ENCODE measurements at regions not wholly inside any gene's neighbourhood (a gene's known extent, or its start where the extent isn't known, plus 50 kb on each side); places are given as distances from the start of the nearest gene placed in this dataset.
"Not testable (repeated sequence)": the region's sequence is repeated elsewhere in the genome, so short reads cannot be mapped to it uniquely, and the experiment has no call there.

- DNase-seq, result no peak
These were observed 63.3 kb downstream of the POU4F1 start for GRCh38 chr13:78540058-78540457.

DNA sequence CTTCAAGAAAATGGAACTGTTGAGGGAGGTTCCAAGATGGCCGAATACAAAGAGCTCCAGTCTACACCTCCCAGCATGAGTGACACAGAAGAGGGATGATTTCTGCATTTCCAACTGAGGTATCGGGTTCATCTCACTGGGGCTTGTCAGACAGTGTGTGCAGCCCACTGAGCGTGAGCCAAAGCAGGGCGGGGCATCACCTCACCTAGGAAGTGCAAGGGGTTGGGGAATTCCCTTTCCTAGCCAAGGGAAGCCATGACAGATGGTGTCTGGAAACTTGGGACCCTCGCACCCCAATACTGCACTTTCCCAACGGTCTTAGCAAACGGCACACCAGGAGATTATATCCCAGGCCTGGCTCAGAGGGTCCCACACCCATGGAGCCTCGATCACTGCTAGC lies 77.3 kb downstream of the POU4F1 start:
- DNase-seq, result not testable (repeated sequence)

DNA sequence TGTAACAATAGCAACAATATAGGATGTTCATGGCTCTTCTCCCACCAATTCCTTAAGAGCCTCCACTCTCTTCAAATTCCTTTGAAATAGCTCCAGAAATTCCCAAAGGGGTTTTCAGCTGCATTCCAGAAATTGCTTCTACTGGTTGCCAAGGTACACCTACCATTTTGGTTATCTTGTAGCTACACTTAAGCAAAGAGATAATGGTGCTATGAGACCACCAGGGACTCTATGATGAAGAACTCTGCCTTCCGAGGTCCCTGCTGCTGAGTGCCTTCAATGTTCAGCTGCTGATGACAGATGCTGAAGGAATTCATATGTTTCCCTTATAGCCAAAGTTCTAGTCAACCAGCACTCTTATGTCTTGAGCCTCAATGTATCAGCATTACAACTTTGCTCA lies 78.4 kb downstream of the POU4F1 start:
- no peak for DNase-seq

DNA sequence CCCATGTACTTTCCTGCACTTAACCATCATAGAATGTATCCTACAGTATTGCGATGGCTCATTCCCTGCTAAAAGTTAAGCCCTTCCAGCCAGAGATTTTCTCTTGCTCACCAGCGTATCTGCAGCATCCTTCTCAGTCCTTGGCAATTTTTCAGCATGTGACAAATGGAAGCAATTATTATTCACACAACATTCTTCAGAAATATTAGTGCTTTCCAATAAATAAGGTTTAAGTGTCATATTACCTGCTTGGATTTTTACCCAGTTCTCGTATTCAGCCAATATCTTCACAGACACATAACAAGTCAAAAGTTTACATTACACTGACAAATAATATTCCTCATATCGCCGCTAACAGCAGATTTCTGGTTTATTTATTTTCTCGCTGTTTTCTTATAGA lies 82.3 kb downstream of the POU4F1 start:
- no peak for DNase-seq

DNA sequence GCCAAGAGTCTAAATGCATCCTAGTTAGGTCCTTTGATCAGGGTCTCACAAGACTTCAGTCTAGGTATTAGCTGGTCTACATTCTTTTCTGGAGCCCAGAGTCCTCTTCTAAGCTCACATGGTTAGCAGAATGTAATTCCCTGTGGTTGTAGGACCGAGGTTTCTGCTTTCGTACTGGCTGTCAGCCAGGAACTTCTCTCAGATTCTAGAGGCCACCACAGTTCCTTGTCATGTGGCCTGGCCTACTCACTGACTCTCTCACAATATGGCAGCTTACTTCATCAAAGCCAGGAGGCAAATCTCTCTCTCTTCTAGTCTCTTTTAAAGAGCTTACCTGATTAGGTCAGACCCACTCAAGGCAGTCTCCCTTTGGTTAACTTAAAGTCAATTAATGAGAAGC lies 82.9 kb downstream of the POU4F1 start:
- DNase-seq, result no peak

GRCh38 chr13:78518482-78518881 lies 84.9 kb downstream of the POU4F1 start:
- DNase-seq, result not testable (repeated sequence)

- DNase-seq, result no peak
These were observed 103.5 kb downstream of the POU4F1 start for GRCh38 chr13:78499802-78500201.

DNA sequence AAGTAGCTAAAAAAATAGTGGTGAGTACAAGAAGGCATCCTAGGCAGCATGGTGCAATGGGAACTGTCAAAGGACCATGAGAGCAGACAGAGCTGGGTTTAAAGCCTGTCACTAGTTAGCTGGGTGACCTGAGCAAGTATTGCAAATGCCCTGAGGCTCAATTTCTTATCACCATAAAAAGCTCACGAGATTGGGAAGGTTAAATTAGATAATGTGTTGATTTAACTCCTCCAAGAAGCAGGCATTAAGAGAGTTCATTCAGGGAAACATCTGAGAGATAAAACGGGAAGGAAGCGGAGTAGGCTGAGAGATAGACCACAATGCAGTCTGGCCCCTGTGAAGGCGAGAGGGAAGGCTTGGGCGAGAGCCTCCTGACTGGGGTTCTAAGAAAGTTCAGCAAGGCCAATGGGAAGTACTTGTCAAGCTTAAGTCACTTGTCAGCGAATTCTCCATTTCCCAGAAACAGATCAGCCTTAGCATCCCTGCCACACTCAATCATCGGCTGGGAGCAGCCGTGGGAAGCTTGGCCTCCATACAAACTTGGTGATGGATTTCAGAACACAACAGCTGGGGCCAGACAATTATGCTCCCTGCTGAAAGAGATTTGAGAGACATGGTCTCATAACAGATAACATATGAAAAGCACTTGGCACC lies 105.5 kb downstream of the POU4F1 start:
- DNase-seq, result no peak

GRCh38 chr13:78491978-78492377 lies 111.4 kb downstream of the POU4F1 start:
- no peak for DNase-seq

DNA sequence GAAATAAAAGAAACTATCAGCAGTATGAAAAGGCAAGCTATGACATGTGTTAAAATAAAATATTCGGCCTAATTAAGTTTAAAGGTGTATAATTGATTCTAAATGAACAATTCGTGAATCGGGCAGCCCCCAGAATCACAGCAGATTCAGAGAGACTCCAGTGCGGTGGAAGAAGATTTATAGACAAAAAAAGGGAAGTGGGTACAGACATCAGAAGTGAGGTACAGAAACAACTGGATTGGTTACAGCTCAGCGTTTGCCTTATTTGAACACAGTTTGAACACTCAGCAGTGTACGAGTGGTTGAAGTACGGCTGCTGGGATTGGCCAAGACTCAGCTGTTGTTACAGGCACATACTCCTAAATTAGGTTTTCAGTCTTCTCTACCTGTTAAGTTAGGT lies 113.1 kb downstream of the POU4F1 start:
- DNase-seq, result not testable (repeated sequence)

DNA sequence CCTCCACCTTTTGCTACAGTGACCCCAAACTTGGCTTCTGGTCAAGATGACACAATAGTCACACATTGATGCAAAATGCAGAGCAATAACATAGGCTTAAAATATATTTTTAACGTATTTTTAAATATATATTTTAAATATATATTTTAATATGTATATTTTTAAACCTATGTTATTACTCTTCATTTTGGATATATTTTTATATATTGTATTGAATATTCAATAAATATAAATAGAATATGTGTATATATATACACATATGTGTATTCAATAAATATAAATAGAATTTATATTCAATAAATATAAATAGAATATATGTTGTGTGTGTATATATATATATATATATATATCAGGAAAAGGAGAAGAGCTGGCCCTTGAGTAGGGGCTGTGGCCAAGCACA lies 115.6 kb downstream of the POU4F1 start:
- no peak for DNase-seq

DNA sequence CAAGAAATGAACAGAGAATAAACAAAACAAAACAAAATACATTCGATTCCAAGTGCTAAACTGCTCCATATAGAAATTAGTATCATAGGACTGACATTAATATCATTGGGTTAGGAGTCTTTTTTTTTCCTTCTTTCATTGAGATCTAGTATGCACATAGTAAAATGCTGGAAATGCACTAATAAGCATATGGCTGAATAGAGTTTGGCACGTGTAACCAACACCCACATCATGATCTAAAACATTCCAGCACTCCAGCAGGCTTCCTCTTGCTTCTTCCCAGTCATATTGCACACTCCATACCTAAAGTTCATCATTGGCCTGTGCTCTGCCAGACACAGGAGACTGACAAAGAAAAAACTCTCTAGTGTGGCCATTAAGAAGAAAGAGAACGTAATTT lies 117.5 kb downstream of the POU4F1 start:
- no peak for DNase-seq

- no peak for DNase-seq
These were observed 125.2 kb downstream of the POU4F1 start for GRCh38 chr13:78478183-78478582.

DNA sequence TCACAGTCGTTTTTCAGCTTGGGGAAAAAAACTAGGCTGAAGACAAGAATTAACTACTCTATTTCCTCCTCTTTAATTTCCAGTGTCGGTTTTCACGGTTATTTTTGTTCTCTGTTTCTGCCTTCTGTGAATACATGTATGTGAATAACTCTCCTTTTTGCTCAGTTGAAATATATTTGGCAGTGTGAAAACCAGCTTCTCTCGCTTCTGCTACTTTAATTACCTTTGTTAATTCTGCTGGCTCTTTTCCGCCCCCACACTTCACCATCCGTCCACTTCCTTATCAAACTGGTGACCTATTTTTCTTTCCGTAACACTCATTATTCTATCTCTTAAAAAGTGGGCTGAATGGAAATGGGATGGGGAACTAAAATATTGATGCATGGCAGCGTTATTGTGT lies 126.4 kb downstream of the POU4F1 start:
- DNase-seq, result no peak

DNA sequence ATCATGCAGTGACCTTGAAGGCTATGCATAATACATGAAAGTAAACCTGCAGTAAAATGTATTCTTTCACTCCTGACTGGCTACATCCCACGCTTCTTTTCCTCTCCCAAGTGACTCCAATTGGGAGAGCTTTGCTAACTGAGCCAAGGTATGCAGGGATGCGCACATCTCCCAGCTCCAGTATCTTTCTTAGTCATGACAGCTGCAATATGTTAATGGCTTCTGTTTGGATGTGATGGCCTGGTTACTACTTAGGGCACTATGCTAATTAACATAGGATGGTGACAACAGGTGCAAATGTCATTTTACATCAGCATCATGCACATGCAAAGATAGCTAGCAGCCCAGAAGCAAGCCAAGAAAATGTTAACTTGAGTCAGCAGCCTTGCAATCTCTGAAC lies 134.7 kb downstream of the POU4F1 start:
- no peak for DNase-seq

DNA sequence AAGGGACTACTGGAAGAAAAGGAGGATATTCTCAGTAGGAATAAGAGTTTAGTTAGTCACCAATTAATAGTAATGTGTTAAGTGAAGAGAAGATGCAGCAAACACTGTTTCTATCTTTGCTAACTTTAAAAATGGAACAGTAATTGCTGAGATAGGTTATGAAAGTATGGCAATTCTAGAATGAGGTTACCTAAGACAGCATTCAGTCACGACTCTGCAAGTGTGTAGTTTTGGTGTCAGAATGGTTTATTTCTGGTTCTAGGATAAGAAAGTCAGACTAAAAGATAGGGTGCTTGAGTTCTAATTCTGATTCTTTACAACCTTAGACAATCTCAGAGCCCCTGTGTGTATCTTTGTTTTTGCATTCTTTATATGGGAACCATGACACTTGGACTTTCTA lies 138.1 kb downstream of the POU4F1 start:
- DNase-seq, result no peak

DNA sequence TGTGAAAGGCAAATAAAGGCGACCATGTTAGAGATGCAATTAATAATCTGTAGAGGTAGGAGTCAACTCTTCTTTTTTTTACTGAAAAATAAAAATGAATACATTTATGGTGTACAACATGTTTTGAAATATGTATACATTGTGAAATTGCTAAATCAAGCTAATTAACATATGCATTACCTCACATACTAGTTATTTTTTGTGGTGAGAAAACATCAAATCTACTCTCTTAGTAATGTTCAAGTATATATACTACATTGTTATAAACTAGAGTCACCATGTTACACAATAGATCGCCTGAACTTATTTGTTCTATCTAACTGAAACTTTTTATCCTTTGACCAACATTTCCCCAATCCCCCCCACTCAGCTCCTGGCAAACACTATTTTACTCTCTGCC lies 143.2 kb downstream of the POU4F1 start:
- no peak for DNase-seq

DNA sequence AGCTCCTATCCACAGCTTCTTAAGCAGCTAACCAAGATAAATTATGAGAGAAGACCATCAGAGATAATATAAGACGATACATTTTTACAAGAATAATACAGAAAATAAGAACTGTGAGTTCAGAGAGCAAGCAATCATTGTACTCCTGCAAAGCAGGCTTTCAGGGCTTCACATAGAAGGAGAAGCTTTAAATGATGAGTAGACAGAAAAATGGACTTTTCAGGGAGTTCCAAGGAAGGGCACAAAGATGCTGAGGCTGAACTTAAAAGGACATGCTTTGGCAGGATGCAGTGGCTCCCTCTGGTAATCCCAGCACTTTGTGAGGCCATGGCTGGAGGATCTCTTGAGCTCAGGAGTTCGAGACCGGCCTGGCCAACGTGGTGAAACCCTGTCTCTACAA lies 159.5 kb downstream of the POU4F1 start:
- no peak for DNase-seq

DNA sequence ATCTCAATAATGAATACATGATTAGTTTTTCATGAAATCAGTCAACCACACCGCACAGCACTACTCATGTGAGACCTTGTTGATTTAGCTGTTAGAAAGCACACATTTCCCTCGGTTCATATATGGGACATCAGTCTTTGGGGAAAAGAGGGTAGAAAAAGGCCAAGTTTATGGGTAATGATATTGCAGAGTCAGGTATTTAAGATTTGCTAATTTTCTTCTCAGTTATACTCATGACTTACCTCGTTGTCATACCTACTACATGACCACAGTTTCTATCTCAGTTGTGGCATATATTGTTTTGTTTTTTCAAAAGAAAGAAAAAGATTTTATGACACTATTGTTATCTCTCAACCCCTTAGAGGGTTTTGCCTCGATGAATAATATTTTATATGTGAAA lies 165.6 kb downstream of the POU4F1 start:
- DNase-seq, result no peak

DNA sequence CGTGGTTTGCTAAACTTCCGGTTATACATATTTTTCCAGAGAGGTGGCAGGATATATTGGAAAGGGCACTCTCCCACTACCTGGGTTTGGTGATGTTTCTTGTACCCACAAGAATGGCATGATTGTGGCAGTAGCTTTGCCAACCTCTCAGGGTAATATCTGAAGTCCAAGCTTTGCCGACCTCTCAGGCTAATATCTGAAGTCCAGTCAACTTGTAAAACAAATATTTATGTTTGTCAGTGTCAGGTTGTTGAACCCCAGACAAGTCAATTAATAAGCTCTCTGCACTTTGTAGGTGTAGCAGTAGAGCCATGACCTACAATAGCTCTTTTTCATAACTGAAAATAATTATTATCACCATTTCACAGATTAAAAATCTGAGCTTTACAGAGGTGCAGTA lies 167.0 kb downstream of the POU4F1 start:
- no peak for DNase-seq

DNA sequence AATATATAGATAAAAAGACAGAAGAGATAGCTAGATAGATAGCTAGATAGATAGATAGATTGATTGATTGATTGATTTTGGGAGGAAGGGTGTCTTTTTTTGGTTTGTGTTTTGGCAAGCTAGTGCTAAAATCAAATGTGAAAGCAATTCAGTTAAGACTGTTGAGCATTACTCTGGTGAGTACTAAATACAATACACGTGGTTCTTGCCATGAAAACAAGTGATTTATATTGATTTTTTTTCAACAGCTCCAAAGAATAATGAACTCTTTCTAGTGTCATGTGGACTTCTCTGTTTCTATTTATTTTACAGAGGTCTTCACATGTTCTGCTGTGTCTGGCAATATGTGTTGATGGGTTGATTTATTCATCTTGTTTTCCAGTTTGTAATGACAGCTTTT lies 172.0 kb downstream of the POU4F1 start:
- no peak for DNase-seq

DNA sequence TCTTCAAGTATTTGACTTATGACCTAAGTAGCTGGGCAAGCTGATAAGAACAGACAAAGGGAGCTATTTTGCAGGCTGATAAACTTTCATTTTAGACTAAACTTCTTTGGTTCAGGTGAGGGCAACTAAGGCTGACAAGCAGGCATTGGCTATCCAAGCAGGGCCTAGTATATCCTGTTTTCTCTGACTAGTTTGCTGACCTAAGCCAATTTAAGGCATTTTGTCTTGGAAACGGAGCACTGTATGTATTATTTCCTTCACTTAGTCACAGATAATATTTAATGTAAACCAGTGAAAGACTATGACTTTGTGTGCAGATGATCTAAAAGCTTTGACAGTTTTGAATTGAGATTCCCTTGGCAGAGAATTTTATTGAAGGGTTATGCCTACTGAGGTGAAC lies 172.5 kb downstream of the POU4F1 start:
- no peak for DNase-seq

DNA sequence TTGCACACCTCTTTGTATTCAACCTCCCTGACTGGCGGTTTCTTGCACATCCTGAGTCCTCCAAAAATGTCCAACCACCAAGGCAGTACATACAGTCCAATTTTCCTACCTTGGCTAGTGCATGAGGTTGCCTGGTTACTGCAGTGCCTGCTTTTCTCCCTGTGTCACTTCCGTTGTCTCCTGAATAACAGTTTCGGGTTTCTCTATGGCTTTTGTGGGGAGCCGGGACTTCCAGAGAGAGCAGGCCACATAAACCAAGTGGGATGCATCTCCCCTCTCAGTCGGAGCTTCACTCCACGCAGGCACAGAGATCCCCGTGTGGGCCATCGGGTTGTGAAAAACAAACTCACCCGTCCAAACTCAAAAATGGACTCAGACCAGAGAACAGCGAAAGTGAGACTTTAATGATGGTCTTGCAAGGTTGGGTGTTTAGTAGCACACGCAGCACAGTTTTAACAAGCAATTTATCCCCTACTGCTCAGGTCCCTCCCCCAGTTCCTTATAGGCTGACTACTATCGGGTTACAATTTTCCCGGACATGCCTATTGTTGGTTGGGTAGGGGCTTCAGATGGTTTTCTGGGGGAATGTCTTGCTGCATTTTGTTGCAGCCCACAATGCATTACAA lies 173.1 kb downstream of the POU4F1 start:
- DNase-seq, result no peak

DNA sequence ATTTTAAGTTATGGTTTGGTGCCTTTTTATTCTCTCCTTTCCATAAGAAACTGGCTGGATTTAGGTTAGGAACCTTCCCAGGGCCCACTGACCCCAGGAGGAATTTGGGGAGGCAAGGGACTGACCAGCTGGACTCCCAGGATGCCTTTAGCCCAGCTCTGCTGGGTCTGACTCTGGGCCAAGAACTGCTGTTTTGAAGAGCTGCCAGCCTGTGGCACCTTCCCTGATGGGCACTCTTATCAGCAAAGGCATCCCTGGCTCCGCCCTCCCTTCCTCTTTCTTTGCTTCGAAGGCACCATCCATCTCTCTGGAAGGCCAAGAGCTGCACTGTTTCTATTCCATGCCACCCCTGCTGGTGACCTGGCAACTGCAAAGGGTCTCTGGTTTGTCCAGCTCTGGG lies 174.7 kb downstream of the POU4F1 start:
- DNase-seq, result no peak

DNA sequence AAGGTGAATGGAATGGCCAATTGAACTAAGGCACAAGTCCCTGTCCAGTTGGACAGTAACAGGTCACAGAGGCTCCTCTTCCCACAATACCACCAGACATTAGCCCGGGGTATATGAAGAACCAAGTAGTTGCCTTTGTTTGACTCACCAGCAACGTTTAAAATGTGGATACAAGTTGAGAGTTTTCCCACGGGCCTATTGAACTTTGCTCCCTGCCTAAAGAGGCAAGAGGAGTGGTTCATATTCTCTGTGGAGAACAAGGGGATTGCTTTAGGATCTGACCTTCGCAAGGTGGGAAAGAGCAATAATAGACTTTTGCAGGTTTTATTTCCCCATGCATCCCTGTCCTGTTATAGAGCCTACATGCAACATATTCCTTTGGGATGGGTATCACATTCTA lies 177.2 kb downstream of the POU4F1 start:
- no peak for DNase-seq
